Inflammatory macrophage treated with lipopolysaccharide for 4 hours (primary cell): ENCODE measurements at regions not wholly inside any gene's neighbourhood (a gene's known extent, or its start where the extent isn't known, plus 50 kb on each side); places are given as distances from the start of the nearest gene placed in this dataset.
A peak's percentile ranks its signal among the peaks of the same experiment; 100 is the strongest.
"Not testable (repeated sequence)": the region's sequence is repeated elsewhere in the genome, so short reads cannot be mapped to it uniquely, and the experiment has no call there.

Experiments
- DNase-seq: peaks from one replicate; pipeline ENCODE4 v3.0.0-alpha.2; 2020

GRCh38 chr4:77451530-77451929, 154.1 kb upstream of the CXCL13 start:
- no peak for DNase-seq

- DNase-seq = not testable (repeated sequence)
These were observed 153.5 kb upstream of the CXCL13 start for GRCh38 chr4:77452117-77452516.

GRCh38 chr4:77453911-77454310, 151.7 kb upstream of the CXCL13 start:
- DNase-seq = no peak

- no peak for DNase-seq
These were observed 150.8 kb upstream of the CXCL13 start for GRCh38 chr4:77454858-77455257.

GRCh38 chr4:77464100-77464499, 141.5 kb upstream of the CXCL13 start:
- not testable (repeated sequence) for DNase-seq

- peak; percentile 32 for DNase-seq
These were observed 140.3 kb upstream of the CXCL13 start for GRCh38 chr4:77465271-77465670.

GRCh38 chr4:77466430-77466829, 139.2 kb upstream of the CXCL13 start:
- no peak for DNase-seq

- DNase-seq = no peak
These were observed 133.7 kb upstream of the CXCL13 start for GRCh38 chr4:77471821-77472495.

GRCh38 chr4:77473509-77473908, 132.1 kb upstream of the CXCL13 start:
- no peak for DNase-seq

GRCh38 chr4:77481856-77482255, 123.8 kb upstream of the CXCL13 start:
- no peak for DNase-seq

GRCh38 chr4:77488882-77489281, 116.7 kb upstream of the CXCL13 start:
- no peak for DNase-seq

- DNase-seq = peak; percentile 79
These were observed 112.4 kb upstream of the CXCL13 start for GRCh38 chr4:77493120-77493752.

GRCh38 chr4:77493829-77494551, 111.6 kb upstream of the CXCL13 start:
- no peak for DNase-seq

GRCh38 chr4:77496457-77496856, 109.2 kb upstream of the CXCL13 start:
- no peak for DNase-seq

GRCh38 chr4:77500801-77501200, 104.8 kb upstream of the CXCL13 start:
- no peak for DNase-seq

GRCh38 chr4:77501240-77501639, 104.4 kb upstream of the CXCL13 start:
- peak; percentile 11 for DNase-seq

GRCh38 chr4:77501851-77502250, 103.8 kb upstream of the CXCL13 start:
- DNase-seq = peak; percentile 19

- DNase-seq = peak; percentile 27
These were observed 101.2 kb upstream of the CXCL13 start for GRCh38 chr4:77504407-77504806.

- no peak for DNase-seq
These were observed 100.2 kb upstream of the CXCL13 start for GRCh38 chr4:77505275-77505957.

- DNase-seq = no peak
These were observed 99.7 kb upstream of the CXCL13 start for GRCh38 chr4:77505958-77506319.

- no peak for DNase-seq
These were observed 95.3 kb upstream of the CXCL13 start for GRCh38 chr4:77510367-77510766.

- DNase-seq = no peak
These were observed 80.1 kb upstream of the CXCL13 start for GRCh38 chr4:77525538-77525937.

GRCh38 chr4:77527900-77528299, 77.7 kb upstream of the CXCL13 start:
- DNase-seq = not testable (repeated sequence)

- no peak for DNase-seq
These were observed 67.5 kb upstream of the CXCL13 start for GRCh38 chr4:77538144-77538543.
